ENCODE measurements at regions not wholly inside any gene's neighbourhood (a gene's known extent, or its start where the extent isn't known, plus 50 kb on each side); places are given as distances from the start of the nearest gene placed in this dataset.

DNA sequence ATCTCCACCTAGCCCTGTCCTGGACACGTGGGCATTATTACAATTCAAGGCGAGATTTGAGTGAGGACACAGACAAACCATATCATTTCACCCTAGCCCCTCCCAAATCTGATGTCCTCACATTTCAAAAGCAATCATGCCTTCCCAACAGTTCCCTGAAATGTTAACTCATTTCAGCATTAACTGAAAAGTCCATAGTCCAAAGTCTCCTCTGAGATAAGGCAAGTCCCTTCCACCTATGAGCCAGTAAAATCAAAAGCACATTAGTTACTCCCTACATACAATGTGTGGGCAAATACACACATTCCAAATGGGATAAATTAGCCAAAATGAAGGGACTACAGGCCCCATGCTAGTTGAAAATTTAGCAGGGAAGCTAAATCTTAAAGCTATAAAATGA is 546.0 kb upstream of the LMO3 start:
- no peak for FAIRE-seq
- ATAC-seq, result no peak
- ChIA-PET CTCF (no interaction called here), POLR2A (no interaction called here)
- Histone ChIP-seq H3K4me1 (no peaks in the 10 kb centered on the region), H3K4me3 (no peak overlapping the region), H3K27ac (no peak overlapping the region), H3K9me3 (peaks cover 16% of the 10 kb centered on the region), H3K4me2 (no peak overlapping the region)
- DNase-seq (ENCODE audit: low read depth in 1 of 2, low spot score in 1 of 2), result no peak
- 33% methylated on average over 2 of the region's 2 CpGs for WGBS (ENCODE audit: missing lambda C conversion rate)
- TF ChIP-seq CEBPB (IDR thresholded peaks at IDR 0.05), result no peak
- TF ChIP-seq, protein P1, sequence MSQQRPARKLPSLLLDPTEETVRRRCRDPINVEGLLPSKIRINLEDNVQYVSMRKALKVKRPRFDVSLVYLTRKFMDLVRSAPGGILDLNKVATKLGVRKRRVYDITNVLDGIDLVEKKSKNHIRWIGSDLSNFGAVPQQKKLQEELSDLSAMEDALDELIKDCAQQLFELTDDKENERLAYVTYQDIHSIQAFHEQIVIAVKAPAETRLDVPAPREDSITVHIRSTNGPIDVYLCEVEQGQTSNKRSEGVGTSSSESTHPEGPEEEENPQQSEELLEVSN (IDR thresholded peaks at IDR 0.05; ENCODE audit: borderline replicate concordance, low read depth), result no peak
- TF ChIP-seq KDM5A (IDR thresholded peaks at IDR 0.05), result no peak
- no peak for TF ChIP-seq SMC3 (IDR thresholded peaks at IDR 0.05)
- TF ChIP-seq HDAC2 (IDR thresholded peaks at IDR 0.05), result no peak
- TF ChIP-seq CHD4 (IDR thresholded peaks at IDR 0.05; ENCODE audit: borderline replicate concordance), result no peak
- no peak for TF ChIP-seq FOSB (CRISPR knock-in tag; IDR thresholded peaks at IDR 0.05)
- TF ChIP-seq HOXB5 (CRISPR knock-in tag; IDR thresholded peaks at IDR 0.05), result no peak
- TF ChIP-seq, protein P2, sequence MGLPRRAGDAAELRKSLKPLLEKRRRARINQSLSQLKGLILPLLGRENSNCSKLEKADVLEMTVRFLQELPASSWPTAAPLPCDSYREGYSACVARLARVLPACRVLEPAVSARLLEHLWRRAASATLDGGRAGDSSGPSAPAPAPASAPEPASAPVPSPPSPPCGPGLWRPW (IDR thresholded peaks at IDR 0.05), result no peak
- TF ChIP-seq, protein P3, sequence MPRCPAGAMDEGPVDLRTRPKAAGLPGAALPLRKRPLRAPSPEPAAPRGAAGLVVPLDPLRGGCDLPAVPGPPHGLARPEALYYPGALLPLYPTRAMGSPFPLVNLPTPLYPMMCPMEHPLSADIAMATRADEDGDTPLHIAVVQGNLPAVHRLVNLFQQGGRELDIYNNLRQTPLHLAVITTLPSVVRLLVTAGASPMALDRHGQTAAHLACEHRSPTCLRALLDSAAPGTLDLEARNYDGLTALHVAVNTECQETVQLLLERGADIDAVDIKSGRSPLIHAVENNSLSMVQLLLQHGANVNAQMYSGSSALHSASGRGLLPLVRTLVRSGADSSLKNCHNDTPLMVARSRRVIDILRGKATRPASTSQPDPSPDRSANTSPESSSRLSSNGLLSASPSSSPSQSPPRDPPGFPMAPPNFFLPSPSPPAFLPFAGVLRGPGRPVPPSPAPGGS (IDR thresholded peaks at IDR 0.05), result no peak
- no peak for TF ChIP-seq EHMT2 (IDR thresholded peaks at IDR 0.05; ENCODE audit: low read depth)
- no peak for TF ChIP-seq NR3C1 (IDR thresholded peaks at IDR 0.05)
- no peak for TF ChIP-seq KDM1A (IDR thresholded peaks at IDR 0.05; ENCODE audit: low read depth)
- no peak for TF ChIP-seq HEYL (CRISPR knock-in tag; IDR thresholded peaks at IDR 0.05)
- no peak for TF ChIP-seq TFCP2L1 (CRISPR knock-in tag; IDR thresholded peaks at IDR 0.05)
- TF ChIP-seq, protein P4, sequence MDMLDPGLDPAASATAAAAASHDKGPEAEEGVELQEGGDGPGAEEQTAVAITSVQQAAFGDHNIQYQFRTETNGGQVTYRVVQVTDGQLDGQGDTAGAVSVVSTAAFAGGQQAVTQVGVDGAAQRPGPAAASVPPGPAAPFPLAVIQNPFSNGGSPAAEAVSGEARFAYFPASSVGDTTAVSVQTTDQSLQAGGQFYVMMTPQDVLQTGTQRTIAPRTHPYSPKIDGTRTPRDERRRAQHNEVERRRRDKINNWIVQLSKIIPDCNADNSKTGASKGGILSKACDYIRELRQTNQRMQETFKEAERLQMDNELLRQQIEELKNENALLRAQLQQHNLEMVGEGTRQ (IDR thresholded peaks at IDR 0.05), result no peak
- no peak for TF ChIP-seq FOSL2 (IDR thresholded peaks at IDR 0.05)
- no peak for TF ChIP-seq FOSL2 (CRISPR knock-in tag; IDR thresholded peaks at IDR 0.05)
- TF ChIP-seq ZFP36 (IDR thresholded peaks at IDR 0.05; ENCODE audit: borderline replicate concordance, partially characterized antibody), result no peak

DNA sequence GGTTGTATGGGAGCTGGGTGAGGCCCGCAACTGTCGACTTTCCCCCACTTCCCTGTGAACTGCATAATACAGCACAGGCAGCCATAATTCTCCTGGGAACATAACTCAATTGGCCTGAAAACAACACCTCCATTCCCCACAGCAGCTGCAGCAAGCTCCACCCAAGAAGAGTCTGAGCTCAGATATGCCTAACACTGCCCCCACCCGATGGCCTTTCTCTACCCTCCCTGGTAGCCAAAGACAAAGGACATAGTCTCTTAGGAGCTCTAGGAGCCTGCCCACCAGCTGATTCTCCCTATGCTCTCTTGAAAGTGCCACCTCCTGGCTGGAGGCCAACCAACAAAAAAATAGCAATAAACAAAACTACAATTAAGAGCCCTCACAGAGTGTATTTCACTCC is 542.7 kb upstream of the LMO3 start:
- Histone ChIP-seq H3K4me1 (no peaks in the 10 kb centered on the region), H3K9me3 (peaks cover 16% of the 10 kb centered on the region), H3K4me2 (no peak overlapping the region), H3K27ac (no peak overlapping the region), H3K4me3 (no peak overlapping the region)
- whole genome bisulfite sequencing (ENCODE audit: missing lambda C conversion rate), result 49% methylated on average over 3 of the region's 3 CpGs
- ChIA-PET CTCF (interaction anchor here (1.1 kb wide), 1 partner anchor 209 kb away, joined by 3 read pairs; no protein-coding TSS in a partner anchor), POLR2A (no interaction called here)
- no peak for FAIRE-seq
- DNase-seq (ENCODE audit: low read depth in 1 of 2, low spot score in 1 of 2), result peak in 1 of 2 experiments; percentile 9
- no peak for ATAC-seq
- TF ChIP-seq JUNB (IDR thresholded peaks at IDR 0.05) (no peak), NR3C1 (IDR thresholded peaks at IDR 0.05) (no peak)

DNA sequence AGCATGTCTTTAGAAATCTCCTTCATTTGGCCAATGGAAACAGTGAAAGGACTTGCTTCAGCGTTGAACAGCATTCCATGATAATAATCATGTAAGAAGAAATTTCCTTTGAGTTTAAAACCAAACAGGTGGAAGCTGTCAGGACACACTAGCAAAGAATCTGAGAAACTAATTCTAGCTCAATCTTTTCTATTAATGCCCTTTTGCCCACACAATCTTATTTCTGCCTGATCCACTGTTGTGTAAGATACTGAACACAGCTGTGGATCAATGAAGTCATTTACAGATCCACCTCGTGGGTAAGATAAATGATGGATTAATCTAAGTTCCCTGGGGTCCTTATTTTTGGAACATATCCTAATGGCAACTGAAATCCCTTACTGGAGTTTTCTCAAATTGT is 536.9 kb upstream of the LMO3 start:
- no peak overlapping the region for H3K4me2 ChIP-seq
- ChIA-PET CTCF (no interaction called here), POLR2A (no interaction called here)
- H3K4me1 ChIP-seq, result no peaks in the 10 kb centered on the region
- ATAC-seq, result no peak
- no peaks in the 10 kb centered on the region for H3K9me3 ChIP-seq
- DNase-seq (ENCODE audit: low read depth in 1 of 2, low spot score in 1 of 2), result no peak
- no peak for FAIRE-seq
- H3K4me3 ChIP-seq, result no peak overlapping the region
- no peak overlapping the region for H3K27ac ChIP-seq
- 16% methylated on average over 2 of the region's 2 CpGs for WGBS (ENCODE audit: missing lambda C conversion rate)
- TF ChIP-seq, protein P1 (IDR thresholded peaks at IDR 0.05; ENCODE audit: borderline replicate concordance, low read depth), result no peak
- TF ChIP-seq RFX5 (IDR thresholded peaks at IDR 0.05) (no peak), MAFK (IDR thresholded peaks at IDR 0.05; ENCODE audit: partially characterized antibody) (no peak), PHF8 (IDR thresholded peaks at IDR 0.05; ENCODE audit: borderline replicate concordance, low read depth) (no peak), EHF (CRISPR knock-in tag; IDR thresholded peaks at IDR 0.05) (no peak), GATA3 (IDR thresholded peaks at IDR 0.05; ENCODE audit: borderline replicate concordance) (no peak), CBX2 (IDR thresholded peaks at IDR 0.05; ENCODE audit: borderline replicate concordance, low read depth) (no peak), TFCP2L1 (CRISPR knock-in tag; IDR thresholded peaks at IDR 0.05) (no peak), NPAS2 (CRISPR knock-in tag; IDR thresholded peaks at IDR 0.05; ENCODE audit: borderline replicate concordance) (no peak)
- TF ChIP-seq, protein P5, sequence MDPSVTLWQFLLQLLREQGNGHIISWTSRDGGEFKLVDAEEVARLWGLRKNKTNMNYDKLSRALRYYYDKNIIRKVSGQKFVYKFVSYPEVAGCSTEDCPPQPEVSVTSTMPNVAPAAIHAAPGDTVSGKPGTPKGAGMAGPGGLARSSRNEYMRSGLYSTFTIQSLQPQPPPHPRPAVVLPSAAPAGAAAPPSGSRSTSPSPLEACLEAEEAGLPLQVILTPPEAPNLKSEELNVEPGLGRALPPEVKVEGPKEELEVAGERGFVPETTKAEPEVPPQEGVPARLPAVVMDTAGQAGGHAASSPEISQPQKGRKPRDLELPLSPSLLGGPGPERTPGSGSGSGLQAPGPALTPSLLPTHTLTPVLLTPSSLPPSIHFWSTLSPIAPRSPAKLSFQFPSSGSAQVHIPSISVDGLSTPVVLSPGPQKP (IDR thresholded peaks at IDR 0.05; ENCODE audit: low read depth, low read length), result no peak
- TF ChIP-seq, protein P6, sequence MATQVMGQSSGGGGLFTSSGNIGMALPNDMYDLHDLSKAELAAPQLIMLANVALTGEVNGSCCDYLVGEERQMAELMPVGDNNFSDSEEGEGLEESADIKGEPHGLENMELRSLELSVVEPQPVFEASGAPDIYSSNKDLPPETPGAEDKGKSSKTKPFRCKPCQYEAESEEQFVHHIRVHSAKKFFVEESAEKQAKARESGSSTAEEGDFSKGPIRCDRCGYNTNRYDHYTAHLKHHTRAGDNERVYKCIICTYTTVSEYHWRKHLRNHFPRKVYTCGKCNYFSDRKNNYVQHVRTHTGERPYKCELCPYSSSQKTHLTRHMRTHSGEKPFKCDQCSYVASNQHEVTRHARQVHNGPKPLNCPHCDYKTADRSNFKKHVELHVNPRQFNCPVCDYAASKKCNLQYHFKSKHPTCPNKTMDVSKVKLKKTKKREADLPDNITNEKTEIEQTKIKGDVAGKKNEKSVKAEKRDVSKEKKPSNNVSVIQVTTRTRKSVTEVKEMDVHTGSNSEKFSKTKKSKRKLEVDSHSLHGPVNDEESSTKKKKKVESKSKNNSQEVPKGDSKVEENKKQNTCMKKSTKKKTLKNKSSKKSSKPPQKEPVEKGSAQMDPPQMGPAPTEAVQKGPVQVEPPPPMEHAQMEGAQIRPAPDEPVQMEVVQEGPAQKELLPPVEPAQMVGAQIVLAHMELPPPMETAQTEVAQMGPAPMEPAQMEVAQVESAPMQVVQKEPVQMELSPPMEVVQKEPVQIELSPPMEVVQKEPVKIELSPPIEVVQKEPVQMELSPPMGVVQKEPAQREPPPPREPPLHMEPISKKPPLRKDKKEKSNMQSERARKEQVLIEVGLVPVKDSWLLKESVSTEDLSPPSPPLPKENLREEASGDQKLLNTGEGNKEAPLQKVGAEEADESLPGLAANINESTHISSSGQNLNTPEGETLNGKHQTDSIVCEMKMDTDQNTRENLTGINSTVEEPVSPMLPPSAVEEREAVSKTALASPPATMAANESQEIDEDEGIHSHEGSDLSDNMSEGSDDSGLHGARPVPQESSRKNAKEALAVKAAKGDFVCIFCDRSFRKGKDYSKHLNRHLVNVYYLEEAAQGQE (IDR thresholded peaks at IDR 0.05), result no peak
